ENCODE measurements at regions not wholly inside any gene's neighbourhood (a gene's known extent, or its start where the extent isn't known, plus 50 kb on each side); places are given as distances from the start of the nearest gene placed in this dataset.
A peak's percentile ranks its signal among the peaks of the same experiment; 100 is the strongest.

GRCh38 chr13:99662678-99663077, 161.4 kb downstream of the TM9SF2 start:
- no peak for DNase-seq (ENCODE audit: low read depth)

GRCh38 chr13:99661791-99662190, 160.5 kb downstream of the TM9SF2 start:
- no peak for DNase-seq (ENCODE audit: low read depth)

- no peak for DNase-seq (ENCODE audit: low read depth)
These were observed 158.7 kb downstream of the TM9SF2 start for GRCh38 chr13:99659866-99660554.

- DNase-seq (ENCODE audit: low read depth): no peak
These were observed 158.0 kb downstream of the TM9SF2 start for GRCh38 chr13:99659226-99659625.

GRCh38 chr13:99658261-99658991, 157.2 kb downstream of the TM9SF2 start:
- peak; percentile 17 for DNase-seq (ENCODE audit: low read depth)

GRCh38 chr13:99657848-99658260, 156.6 kb downstream of the TM9SF2 start:
- DNase-seq (ENCODE audit: low read depth): peak; percentile 16

- DNase-seq (ENCODE audit: low read depth): no peak
These were observed 155.6 kb downstream of the TM9SF2 start for GRCh38 chr13:99656844-99657381.

GRCh38 chr13:99656092-99656745, 154.9 kb downstream of the TM9SF2 start:
- DNase-seq (ENCODE audit: low read depth): peak; percentile 68

GRCh38 chr13:99655351-99656091, 154.2 kb downstream of the TM9SF2 start:
- DNase-seq (ENCODE audit: low read depth): peak; percentile 12

- no peak for DNase-seq (ENCODE audit: low read depth)
These were observed 152.8 kb downstream of the TM9SF2 start for GRCh38 chr13:99654076-99654475.

GRCh38 chr13:99653526-99653925, 152.3 kb downstream of the TM9SF2 start:
- no peak for DNase-seq (ENCODE audit: low read depth)

GRCh38 chr13:99652901-99653300, 151.6 kb downstream of the TM9SF2 start:
- DNase-seq (ENCODE audit: low read depth): no peak

- no peak for DNase-seq (ENCODE audit: low read depth)
These were observed 150.9 kb downstream of the TM9SF2 start for GRCh38 chr13:99652141-99652540.

GRCh38 chr13:99651016-99651415, 149.7 kb downstream of the TM9SF2 start:
- no peak for DNase-seq (ENCODE audit: low read depth)

- DNase-seq (ENCODE audit: low read depth): no peak
These were observed 149.1 kb downstream of the TM9SF2 start for GRCh38 chr13:99650410-99650809.

GRCh38 chr13:99648927-99649326, 147.7 kb downstream of the TM9SF2 start:
- no peak for DNase-seq (ENCODE audit: low read depth)

- no peak for DNase-seq (ENCODE audit: low read depth)
These were observed 146.9 kb downstream of the TM9SF2 start for GRCh38 chr13:99648066-99648665.

GRCh38 chr13:99647596-99647985, 146.3 kb downstream of the TM9SF2 start:
- DNase-seq (ENCODE audit: low read depth): no peak

- DNase-seq (ENCODE audit: low read depth): no peak
These were observed 145.8 kb downstream of the TM9SF2 start for GRCh38 chr13:99646866-99647595.

GRCh38 chr13:99642841-99643240, 141.6 kb downstream of the TM9SF2 start:
- no peak for DNase-seq (ENCODE audit: low read depth)

- DNase-seq (ENCODE audit: low read depth): no peak
These were observed 140.7 kb downstream of the TM9SF2 start for GRCh38 chr13:99642006-99642405.

Measured in activated T-helper 9 cell treated with anti-CD3 and anti-CD28 coated beads, Interleukin-2, amount 50 U/mL, for 16 hours (primary cell).